CD4-positive, alpha-beta memory T cell (primary cell): ENCODE measurements at regions not wholly inside any gene's neighbourhood (a gene's known extent, or its start where the extent isn't known, plus 50 kb on each side); places are given as distances from the start of the nearest gene placed in this dataset.

Experiments used
- CTCF ChIA-PET: fragments of 350-600 bp; sonication (Branson Sonifier 250); formaldehyde crosslinking; loops from one replicate; lab custom pipeline; 2021; ENCODE audit warnings: inconsistent platforms; ENCODE audit not compliant: partially characterized antibody; lab: Charles Lee
- POLR2A ChIA-PET: fragments of 350-600 bp; sonication (Branson Sonifier 250); formaldehyde crosslinking; loops from one replicate; lab custom pipeline; 2021; ENCODE audit not compliant: partially characterized antibody; lab: Charles Lee
- DNase-seq, 5 donors: peaks; one replicate each; pipeline versions ENCODE4 v3.0.0 to v3.0.0-alpha.2; 2020 to 2022; ENCODE audit warnings: mixed read lengths in 1 of 5
- H3K27ac ChIP-seq: one replicate; pipeline ENCODE4 v1.7.0; 2013; ENCODE audit warnings: low read depth, low read length
- H3K27me3 ChIP-seq: 2 replicates; pipeline ENCODE4 v1.7.0; 2013; ENCODE audit warnings: mild to moderate bottlenecking, low read length, moderate library complexity; ENCODE audit not compliant: insufficient read depth
- H3K36me3 ChIP-seq: 2 replicates; pipeline ENCODE4 v1.7.0; 2013; ENCODE audit warnings: mild to moderate bottlenecking, low read length, moderate library complexity; ENCODE audit not compliant: insufficient read depth
- H3K4me1 ChIP-seq: 2 replicates; pipeline ENCODE4 v1.7.0; 2013; ENCODE audit warnings: mild to moderate bottlenecking, low read length, moderate library complexity; ENCODE audit not compliant: insufficient read depth
- H3K4me3 ChIP-seq, 2 donors: one replicate each; pipeline ENCODE4 v1.7.0; 2013; ENCODE audit warnings: low read length in 2 of 2, mild to moderate bottlenecking in 1 of 2
- H3K9me3 ChIP-seq, 2 donors: one replicate each; pipeline ENCODE4 v1.7.0; 2013; ENCODE audit warnings: low read length in 2 of 2, control low read depth in 1 of 2; ENCODE audit not compliant: control insufficient read depth in 1 of 2
- H3K27ac Mint-ChIP-seq, 7 donors: one replicate each; pipeline ENCODE4 v1.8.0; 2020 to 2021; ENCODE audit warnings: mixed read lengths in 7 of 7, mild to moderate bottlenecking in 6 of 7, inconsistent platforms in 3 of 7, moderate library complexity in 3 of 7
- H3K27me3 Mint-ChIP-seq, 2 donors: one replicate each; pipeline ENCODE4 v1.8.0; 2020 to 2021; ENCODE audit warnings: mixed read lengths in 2 of 2
- H3K36me3 Mint-ChIP-seq, 2 donors: one replicate each; pipeline ENCODE4 v1.8.0; 2020 to 2021; ENCODE audit warnings: mixed read lengths in 2 of 2, inconsistent platforms in 1 of 2, mild to moderate bottlenecking in 1 of 2
- H3K4me1 Mint-ChIP-seq, 4 donors: one replicate each; pipeline ENCODE4 v1.8.0; 2020 to 2021; ENCODE audit warnings: mixed read lengths in 4 of 4, mild to moderate bottlenecking in 1 of 4
- H3K4me3 Mint-ChIP-seq, 8 donors: one replicate each; pipeline ENCODE4 v1.8.0; 2020 to 2021; ENCODE audit warnings: mixed read lengths in 8 of 8, mild to moderate bottlenecking in 7 of 8, moderate library complexity in 6 of 8, inconsistent platforms in 3 of 8
- H3K9me3 Mint-ChIP-seq, 8 donors: one replicate each; pipeline ENCODE4 v1.8.0; 2020 to 2021; ENCODE audit warnings: mixed read lengths in 8 of 8, mild to moderate bottlenecking in 5 of 8, inconsistent platforms in 3 of 8, moderate library complexity in 1 of 8
- intact Hi-C: fragments of 100-400 bp; cut with micrococcal nuclease; formaldehyde crosslinking; loops from one replicate; pipeline ENCODE4 v1.15.1; 2023

- Histone ChIP-seq H3K36me3 (no peaks in the 10 kb centered on the region), H3K4me1 (no peaks in the 10 kb centered on the region), H3K4me3 (no peak overlapping the region), H3K9me3 (no peaks in the 10 kb centered on the region), H3K27me3 (no peaks in the 10 kb centered on the region), H3K27ac (no peak overlapping the region)
- intact Hi-C loops: no loop called here
- POLR2A ChIA-PET: no interaction called here
- no peak overlapping the region for H3K27ac Mint-ChIP-seq
- DNase-seq: no peak
- H3K9me3 Mint-ChIP-seq: peaks cover 0 to 15% (median 10%) of the 10 kb centered on the region in 8 donors
- CTCF ChIA-PET: no interaction called here
- no peaks in the 10 kb centered on the region for H3K36me3 Mint-ChIP-seq
- no peaks in the 10 kb centered on the region for H3K27me3 Mint-ChIP-seq
- H3K4me3 Mint-ChIP-seq: no peak overlapping the region
- H3K4me1 Mint-ChIP-seq: no peaks in the 10 kb centered on the region
Observed at GRCh38 chr6:84333842-84334241, 106.4 kb upstream of the CEP162 start.

- H3K36me3 Mint-ChIP-seq: no peaks in the 10 kb centered on the region
Observed at GRCh38 chr6:84332139-84333034, 104.9 kb upstream of the CEP162 start.

GRCh38 chr6:84330325-84330724, 102.9 kb upstream of the CEP162 start:
- no peak overlapping the region for H3K27ac ChIP-seq
- Mint-ChIP-seq H3K36me3 (no peaks in the 10 kb centered on the region), H3K27me3 (no peaks in the 10 kb centered on the region), H3K4me3 (no peak overlapping the region), H3K27ac (no peak overlapping the region), H3K9me3 (peaks cover 0 to 2% (median 0%) of the 10 kb centered on the region in 8 donors), H3K4me1 (no peaks in the 10 kb centered on the region)
- no peak overlapping the region for H3K4me3 ChIP-seq
- ChIA-PET POLR2A (no interaction called here), CTCF (no interaction called here)
- no peaks in the 10 kb centered on the region for H3K36me3 ChIP-seq
- no peaks in the 10 kb centered on the region for H3K27me3 ChIP-seq
- no peak for DNase-seq
- intact Hi-C loops: no loop called here
- H3K9me3 ChIP-seq: no peaks in the 10 kb centered on the region
- no peaks in the 10 kb centered on the region for H3K4me1 ChIP-seq

More at GRCh38 chr6:84332139-84333034, 104.9 kb upstream of the CEP162 start:
- Mint-ChIP-seq H3K4me1 (no peaks in the 10 kb centered on the region), H3K27me3 (no peaks in the 10 kb centered on the region), H3K9me3 (peaks cover 0 to 11% (median 5%) of the 10 kb centered on the region in 8 donors), H3K4me3 (no peak overlapping the region), H3K27ac (no peak overlapping the region)
- no peaks in the 10 kb centered on the region for H3K36me3 ChIP-seq
- H3K27me3 ChIP-seq: no peaks in the 10 kb centered on the region
- ChIA-PET POLR2A (no interaction called here), CTCF (no interaction called here)
- intact Hi-C loops: no loop called here
- H3K4me1 ChIP-seq: no peaks in the 10 kb centered on the region
- H3K9me3 ChIP-seq: no peaks in the 10 kb centered on the region
- DNase-seq: no peak
- H3K27ac ChIP-seq: no peak overlapping the region
- no peak overlapping the region for H3K4me3 ChIP-seq

- ChIA-PET CTCF (no interaction called here), POLR2A (no interaction called here)
- Mint-ChIP-seq H3K9me3 (peaks cover 0 to 4% (median 0%) of the 10 kb centered on the region in 8 donors), H3K27ac (no peak overlapping the region), H3K4me1 (no peaks in the 10 kb centered on the region), H3K36me3 (no peaks in the 10 kb centered on the region), H3K27me3 (no peaks in the 10 kb centered on the region), H3K4me3 (no peak overlapping the region)
- Histone ChIP-seq H3K4me3 (no peak overlapping the region), H3K9me3 (no peaks in the 10 kb centered on the region), H3K4me1 (no peaks in the 10 kb centered on the region), H3K36me3 (no peaks in the 10 kb centered on the region), H3K27ac (no peak overlapping the region), H3K27me3 (no peaks in the 10 kb centered on the region)
- DNase-seq: no peak
- intact Hi-C loops: no loop called here
Observed at GRCh38 chr6:84329516-84329915, 102.1 kb upstream of the CEP162 start.

- Mint-ChIP-seq H3K36me3 (no peaks in the 10 kb centered on the region), H3K4me1 (no peaks in the 10 kb centered on the region), H3K4me3 (no peak overlapping the region), H3K27ac (no peak overlapping the region), H3K9me3 (peaks cover 0 to 4% (median 0%) of the 10 kb centered on the region in 8 donors), H3K27me3 (no peaks in the 10 kb centered on the region)
- no peak overlapping the region for H3K4me3 ChIP-seq
- H3K36me3 ChIP-seq: no peaks in the 10 kb centered on the region
- DNase-seq: no peak
- POLR2A ChIA-PET: no interaction called here
- CTCF ChIA-PET: no interaction called here
- H3K4me1 ChIP-seq: no peaks in the 10 kb centered on the region
- H3K9me3 ChIP-seq: no peaks in the 10 kb centered on the region
- intact Hi-C loops: no loop called here
- no peaks in the 10 kb centered on the region for H3K27me3 ChIP-seq
- H3K27ac ChIP-seq: no peak overlapping the region
Observed at GRCh38 chr6:84329077-84329476, 101.6 kb upstream of the CEP162 start.

- Histone ChIP-seq H3K27ac (no peak overlapping the region), H3K4me3 (no peak overlapping the region), H3K27me3 (no peaks in the 10 kb centered on the region), H3K36me3 (no peaks in the 10 kb centered on the region), H3K4me1 (no peaks in the 10 kb centered on the region), H3K9me3 (no peaks in the 10 kb centered on the region)
- POLR2A ChIA-PET: no interaction called here
- CTCF ChIA-PET: no interaction called here
- H3K27me3 Mint-ChIP-seq: no peaks in the 10 kb centered on the region
- no peak overlapping the region for H3K4me3 Mint-ChIP-seq
- H3K36me3 Mint-ChIP-seq: no peaks in the 10 kb centered on the region
- no peak for DNase-seq
- H3K4me1 Mint-ChIP-seq: no peaks in the 10 kb centered on the region
- peaks cover 0 to 17% (median 6%) of the 10 kb centered on the region in 8 donors for H3K9me3 Mint-ChIP-seq
- no peak overlapping the region for H3K27ac Mint-ChIP-seq
- intact Hi-C loops: no loop called here
Observed at GRCh38 chr6:84317463-84317862, 90.0 kb upstream of the CEP162 start.

- DNase-seq: no peak
- ChIA-PET POLR2A (no interaction called here), CTCF (no interaction called here)
- H3K36me3 Mint-ChIP-seq: no peaks in the 10 kb centered on the region
- H3K4me3 ChIP-seq: no peak overlapping the region
- H3K9me3 Mint-ChIP-seq: peaks cover 0 to 12% (median 6%) of the 10 kb centered on the region in 8 donors
- H3K27ac ChIP-seq: no peak overlapping the region
- H3K9me3 ChIP-seq: no peaks in the 10 kb centered on the region
- no peaks in the 10 kb centered on the region for H3K36me3 ChIP-seq
- no peaks in the 10 kb centered on the region for H3K4me1 Mint-ChIP-seq
- H3K27me3 Mint-ChIP-seq: no peaks in the 10 kb centered on the region
- no peaks in the 10 kb centered on the region for H3K27me3 ChIP-seq
- no peak overlapping the region for H3K4me3 Mint-ChIP-seq
- no peaks in the 10 kb centered on the region for H3K4me1 ChIP-seq
- H3K27ac Mint-ChIP-seq: no peak overlapping the region
- intact Hi-C loops: no loop called here
Observed at GRCh38 chr6:84314377-84314898, 87.0 kb upstream of the CEP162 start.
